Loucy (cell line): ENCODE measurements at regions not wholly inside any gene's neighbourhood (a gene's known extent, or its start where the extent isn't known, plus 50 kb on each side); places are given as distances from the start of the nearest gene placed in this dataset.

Experiments
- H2AFZ ChIP-seq: fragments of 200-600 bp; sonication (generic); 2 replicates; pipeline ENCODE4 v1.6.0; 2016; ENCODE audit warnings: antibody characterized with exemption, mild to moderate bottlenecking, low read length, moderate library complexity
- H3F3A ChIP-seq: fragments of 200-600 bp; 2 replicates; pipeline ENCODE4 v1.6.0; 2016; ENCODE audit warnings: antibody characterized with exemption, low read depth, mild to moderate bottlenecking
- H3K27me3 ChIP-seq: fragments of 200-600 bp; sonication (generic); 2 replicates; pipeline ENCODE4 v1.6.1; 2014; ENCODE audit warnings: low read length, mild to moderate bottlenecking; ENCODE audit not compliant: insufficient read depth, poor library complexity, severe bottlenecking
- H3K36me3 ChIP-seq: fragments of 200-600 bp; sonication (generic); 2 replicates; pipeline ENCODE4 v1.6.1; 2016; ENCODE audit warnings: low read length; ENCODE audit not compliant: insufficient read depth
- H3K4me1 ChIP-seq: fragments of 200-600 bp; sonication (generic); 2 replicates; pipeline ENCODE4 v1.5.1; 2014; ENCODE audit warnings: low read length, mild to moderate bottlenecking; ENCODE audit not compliant: insufficient read depth, poor library complexity, severe bottlenecking
- H3K4me2 ChIP-seq: fragments of 200-600 bp; sonication (generic); 2 replicates; pipeline ENCODE4 v1.6.0; 2014; ENCODE audit warnings: antibody characterized with exemption, low read length, low read depth, mild to moderate bottlenecking; ENCODE audit not compliant: poor library complexity, severe bottlenecking
- H3K4me3 ChIP-seq: fragments of 200-600 bp; sonication (generic); 2 replicates; pipeline ENCODE4 v1.5.1; 2014; ENCODE audit warnings: low read length, mild to moderate bottlenecking, mixed read lengths; ENCODE audit not compliant: poor library complexity, severe bottlenecking
- H3K79me2 ChIP-seq: fragments of 200-600 bp; sonication (generic); 2 replicates; pipeline ENCODE4 v1.6.1; 2014; ENCODE audit warnings: low read length; ENCODE audit not compliant: insufficient read depth
- H3K9ac ChIP-seq: fragments of 200-600 bp; sonication (generic); 2 replicates; pipeline ENCODE4 v1.6.0; 2014; ENCODE audit warnings: mild to moderate bottlenecking, low read depth, low read length, moderate library complexity; ENCODE audit not compliant: poor library complexity, severe bottlenecking
- H3K9me2 ChIP-seq: fragments of 200-600 bp; sonication (generic); replicated peaks from 2 replicates; pipeline ENCODE4 v1.6.1; 2016; ENCODE audit warnings: low read depth, low read length, mixed read lengths
- H3K9me3 ChIP-seq: fragments of 200-600 bp; sonication (generic); 2 replicates; pipeline ENCODE4 v1.6.1; 2014; ENCODE audit warnings: mild to moderate bottlenecking, antibody characterized with exemption, low read length, low read depth; ENCODE audit not compliant: insufficient read depth
- H4K20me1 ChIP-seq: fragments of 200-600 bp; sonication (generic); 2 replicates; pipeline ENCODE4 v1.6.0; 2014; ENCODE audit warnings: antibody characterized with exemption, low read length, mild to moderate bottlenecking; ENCODE audit not compliant: insufficient read depth, poor library complexity, severe bottlenecking
- EZH2phosphoT487 ChIP-seq: fragments of 200-600 bp; IDR thresholded peaks from 2 replicates; pipeline ENCODE4 v1.6.1; 2018; ENCODE audit warnings: antibody characterized with exemption, mild to moderate bottlenecking, moderate library complexity, borderline replicate concordance
- TF ChIP-seq, protein P1 (sequence below): fragments of 200-600 bp; sonication (generic); conservative IDR thresholded peaks from 2 replicates; pipeline ENCODE4 v1.5.1; 2014; ENCODE audit warnings: mild to moderate bottlenecking, antibody characterized with exemption, low read length

DNA sequence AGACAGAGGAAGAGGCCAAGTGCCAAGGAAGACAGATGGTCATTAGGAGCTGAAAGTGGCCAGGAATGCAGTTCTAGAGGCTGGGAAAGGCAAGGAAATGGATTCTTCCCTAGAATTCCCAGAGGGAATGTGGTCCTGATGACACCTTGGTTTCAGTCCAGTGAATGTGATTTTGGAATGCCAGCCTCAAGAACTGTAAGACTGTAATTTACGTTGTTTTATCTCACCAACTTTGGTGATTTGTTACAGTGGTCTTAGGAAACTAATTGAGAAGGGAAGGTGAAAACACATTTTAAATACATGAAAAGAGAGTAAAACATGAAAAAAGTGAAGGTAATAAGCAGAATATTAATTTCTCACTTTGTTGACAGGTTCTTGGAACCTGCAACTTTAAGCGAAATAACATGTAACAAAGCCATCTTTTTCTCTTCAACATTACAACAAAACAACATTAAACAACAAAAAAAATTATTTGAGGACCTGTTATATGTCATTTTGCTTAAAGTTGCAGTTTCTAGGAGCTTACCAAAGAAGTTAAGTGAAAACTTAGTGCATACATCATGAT, 370.2 kb downstream of the METTL4 start:
- Histone ChIP-seq H4K20me1 (no peaks in the 10 kb centered on the region), H3K9ac (no peak overlapping the region), H3K27me3 (no peaks in the 10 kb centered on the region), H3K4me3 (no peak overlapping the region), H3F3A (no peaks in the 10 kb centered on the region), H3K9me2 (no peaks in the 10 kb centered on the region), H2AFZ (no peak overlapping the region), H3K36me3 (no peaks in the 10 kb centered on the region), H3K79me2 (no peaks in the 10 kb centered on the region), H3K4me2 (no peak overlapping the region), H3K9me3 (no peaks in the 10 kb centered on the region), H3K4me1 (peaks cover 3% of the 10 kb centered on the region)
- TF ChIP-seq, protein P1, sequence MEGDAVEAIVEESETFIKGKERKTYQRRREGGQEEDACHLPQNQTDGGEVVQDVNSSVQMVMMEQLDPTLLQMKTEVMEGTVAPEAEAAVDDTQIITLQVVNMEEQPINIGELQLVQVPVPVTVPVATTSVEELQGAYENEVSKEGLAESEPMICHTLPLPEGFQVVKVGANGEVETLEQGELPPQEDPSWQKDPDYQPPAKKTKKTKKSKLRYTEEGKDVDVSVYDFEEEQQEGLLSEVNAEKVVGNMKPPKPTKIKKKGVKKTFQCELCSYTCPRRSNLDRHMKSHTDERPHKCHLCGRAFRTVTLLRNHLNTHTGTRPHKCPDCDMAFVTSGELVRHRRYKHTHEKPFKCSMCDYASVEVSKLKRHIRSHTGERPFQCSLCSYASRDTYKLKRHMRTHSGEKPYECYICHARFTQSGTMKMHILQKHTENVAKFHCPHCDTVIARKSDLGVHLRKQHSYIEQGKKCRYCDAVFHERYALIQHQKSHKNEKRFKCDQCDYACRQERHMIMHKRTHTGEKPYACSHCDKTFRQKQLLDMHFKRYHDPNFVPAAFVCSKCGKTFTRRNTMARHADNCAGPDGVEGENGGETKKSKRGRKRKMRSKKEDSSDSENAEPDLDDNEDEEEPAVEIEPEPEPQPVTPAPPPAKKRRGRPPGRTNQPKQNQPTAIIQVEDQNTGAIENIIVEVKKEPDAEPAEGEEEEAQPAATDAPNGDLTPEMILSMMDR: no peak
- TF ChIP-seq EZH2phosphoT487: no peak

DNA sequence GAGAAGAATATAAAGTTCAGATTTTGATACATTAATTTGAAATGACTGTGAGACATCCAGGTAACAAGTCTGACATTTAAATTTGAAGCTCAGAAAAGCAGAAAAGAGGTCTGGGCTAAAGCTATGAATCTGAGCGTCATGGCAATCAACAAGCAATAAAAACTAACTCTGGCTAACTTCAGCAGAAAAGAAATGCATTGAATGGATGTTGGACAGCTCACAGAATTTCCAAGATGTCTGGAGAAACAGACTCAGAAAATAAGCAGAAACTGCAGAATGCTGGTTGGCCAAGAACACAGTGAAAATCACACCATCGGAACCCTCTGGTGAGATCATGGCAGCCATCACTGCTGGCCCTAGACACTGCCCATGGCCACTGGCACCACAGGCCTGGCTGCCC, 366.6 kb downstream of the METTL4 start:
- Histone ChIP-seq H2AFZ (no peak overlapping the region), H3K4me3 (no peak overlapping the region), H3F3A (no peaks in the 10 kb centered on the region), H3K36me3 (no peaks in the 10 kb centered on the region), H3K9me2 (no peaks in the 10 kb centered on the region), H3K9me3 (no peaks in the 10 kb centered on the region), H3K4me2 (no peak overlapping the region), H3K79me2 (no peaks in the 10 kb centered on the region), H3K9ac (no peak overlapping the region), H3K4me1 (peaks cover 3% of the 10 kb centered on the region), H3K27me3 (no peaks in the 10 kb centered on the region), H4K20me1 (no peaks in the 10 kb centered on the region)
- no peak for TF ChIP-seq EZH2phosphoT487
- TF ChIP-seq, protein P1: no peak

DNA sequence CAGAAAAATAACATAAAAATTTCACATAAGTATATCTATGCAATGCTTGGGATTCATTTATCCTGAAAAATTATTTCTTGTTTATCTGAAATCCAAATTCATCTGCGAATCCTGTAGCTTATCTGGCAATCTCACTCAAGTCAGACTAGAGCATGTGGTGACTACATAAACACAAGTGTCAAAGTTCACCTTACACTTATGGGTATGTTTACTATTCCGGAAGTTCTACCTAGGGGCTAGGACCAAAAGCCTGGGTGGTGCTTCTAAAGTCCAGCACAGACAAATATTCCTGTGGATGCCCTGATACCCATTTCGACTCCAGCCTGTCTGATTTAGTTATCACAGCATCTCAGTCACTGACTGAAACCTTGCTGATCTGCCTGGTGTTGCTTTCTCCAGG, 364.0 kb downstream of the METTL4 start:
- H3K9me2 ChIP-seq: no peaks in the 10 kb centered on the region
- no peak for TF ChIP-seq EZH2phosphoT487
- TF ChIP-seq, protein P1: no peak
- H3K27me3 ChIP-seq: no peaks in the 10 kb centered on the region
- no peaks in the 10 kb centered on the region for H3K79me2 ChIP-seq
- no peaks in the 10 kb centered on the region for H3F3A ChIP-seq
- H3K9me3 ChIP-seq: no peaks in the 10 kb centered on the region
- H3K4me1 ChIP-seq: peaks cover 3% of the 10 kb centered on the region
- H2AFZ ChIP-seq: no peak overlapping the region
- H3K9ac ChIP-seq: no peak overlapping the region
- H3K36me3 ChIP-seq: no peaks in the 10 kb centered on the region
- H3K4me2 ChIP-seq: no peak overlapping the region
- H4K20me1 ChIP-seq: no peaks in the 10 kb centered on the region
- H3K4me3 ChIP-seq: no peak overlapping the region
